NT2/D1 (cell line): ENCODE measurements at regions not wholly inside any gene's neighbourhood (a gene's known extent, or its start where the extent isn't known, plus 50 kb on each side); places are given as distances from the start of the nearest gene placed in this dataset.

Experiments
- DNase-seq: peaks from one replicate; pipeline ENCODE4 v3.0.0-alpha.2; 2011; ENCODE audit warnings: low read depth, low spot score
- H3K27me3 ChIP-seq: 2 replicates; pipeline ENCODE4 v1.6.0; 2011; ENCODE audit warnings: mild to moderate bottlenecking; ENCODE audit not compliant: insufficient read length, insufficient read depth
- H3K36me3 ChIP-seq: 2 replicates; pipeline ENCODE4 v1.6.1; 2011; ENCODE audit warnings: mild to moderate bottlenecking, low read length, mixed read lengths; ENCODE audit not compliant: insufficient read depth, insufficient read length
- H3K4me1 ChIP-seq: 2 replicates; pipeline ENCODE4 v1.5.1; 2011; ENCODE audit not compliant: insufficient read depth, insufficient read length
- H3K4me3 ChIP-seq: 2 replicates; pipeline ENCODE4 v1.5.1; 2011; ENCODE audit warnings: low read depth; ENCODE audit not compliant: insufficient read length
- H3K9ac ChIP-seq: 2 replicates; pipeline ENCODE4 v1.6.0; 2011; ENCODE audit warnings: low read depth; ENCODE audit not compliant: insufficient read length
- H3K9me3 ChIP-seq: 2 replicates; pipeline ENCODE4 v1.5.1; 2011; ENCODE audit warnings: mild to moderate bottlenecking, low read length; ENCODE audit not compliant: insufficient read depth
- SUZ12 ChIP-seq: IDR thresholded peaks from 2 replicates; pipeline ENCODE4 v1.6.1; 2011; ENCODE audit not compliant: insufficient read length, insufficient read depth; ENCODE audit errors: extremely low read depth
- YY1 ChIP-seq: IDR thresholded peaks from 2 replicates; pipeline ENCODE4 v1.6.1; 2011; ENCODE audit not compliant: insufficient read length, insufficient read depth
- ZNF274 ChIP-seq: IDR thresholded peaks from 2 replicates; pipeline ENCODE4 v1.6.1; 2011; ENCODE audit warnings: mild to moderate bottlenecking, low read depth, low read length

- DNase-seq: no peak
- Histone ChIP-seq H3K4me1 (peaks cover 5% of the 10 kb centered on the region), H3K36me3 (no peaks in the 10 kb centered on the region), H3K9me3 (no peaks in the 10 kb centered on the region), H3K27me3 (no peaks in the 10 kb centered on the region), H3K9ac (no peak overlapping the region), H3K4me3 (no peak overlapping the region)
- TF ChIP-seq SUZ12 (no peak), ZNF274 (no peak), YY1 (no peak)
Observed at GRCh38 chr10:3857318-3857717, 72.3 kb upstream of the KLF6 start.

GRCh38 chr10:3856593-3856992 is 71.6 kb upstream of the KLF6 start:
- Histone ChIP-seq H3K4me1 (peaks cover 3% of the 10 kb centered on the region), H3K9ac (no peak overlapping the region), H3K4me3 (no peak overlapping the region), H3K27me3 (no peaks in the 10 kb centered on the region), H3K36me3 (no peaks in the 10 kb centered on the region), H3K9me3 (no peaks in the 10 kb centered on the region)
- DNase-seq: no peak
- TF ChIP-seq ZNF274 (no peak), YY1 (no peak), SUZ12 (no peak)

- no peak overlapping the region for H3K9ac ChIP-seq
- no peaks in the 10 kb centered on the region for H3K27me3 ChIP-seq
- peaks cover 3% of the 10 kb centered on the region for H3K4me1 ChIP-seq
- no peak overlapping the region for H3K4me3 ChIP-seq
- H3K36me3 ChIP-seq: no peaks in the 10 kb centered on the region
- DNase-seq: no peak
- H3K9me3 ChIP-seq: no peaks in the 10 kb centered on the region
- TF ChIP-seq ZNF274 (no peak), SUZ12 (no peak), YY1 (no peak)
Observed at GRCh38 chr10:3853547-3854303, 68.7 kb upstream of the KLF6 start.

- Histone ChIP-seq H3K4me3 (no peak overlapping the region), H3K4me1 (peaks cover 3% of the 10 kb centered on the region), H3K9ac (no peak overlapping the region), H3K9me3 (no peaks in the 10 kb centered on the region), H3K27me3 (no peaks in the 10 kb centered on the region), H3K36me3 (no peaks in the 10 kb centered on the region)
- TF ChIP-seq YY1 (no peak), SUZ12 (no peak), ZNF274 (no peak)
- DNase-seq: no peak
Observed at GRCh38 chr10:3853016-3853415, 68.0 kb upstream of the KLF6 start.

GRCh38 chr10:3852147-3852904 is 67.3 kb upstream of the KLF6 start:
- Histone ChIP-seq H3K4me3 (no peak overlapping the region), H3K9ac (no peak overlapping the region), H3K36me3 (no peaks in the 10 kb centered on the region), H3K4me1 (peaks cover 3% of the 10 kb centered on the region), H3K9me3 (no peaks in the 10 kb centered on the region), H3K27me3 (no peaks in the 10 kb centered on the region)
- DNase-seq: peak; percentile 20
- TF ChIP-seq YY1 (no peak), ZNF274 (no peak), SUZ12 (no peak)

- H3K36me3 ChIP-seq: no peaks in the 10 kb centered on the region
- H3K9me3 ChIP-seq: no peaks in the 10 kb centered on the region
- H3K27me3 ChIP-seq: no peaks in the 10 kb centered on the region
- H3K9ac ChIP-seq: no peak overlapping the region
- no peak overlapping the region for H3K4me3 ChIP-seq
- no peak for DNase-seq
- TF ChIP-seq YY1 (no peak), SUZ12 (no peak), ZNF274 (no peak)
- peaks cover 3% of the 10 kb centered on the region for H3K4me1 ChIP-seq
Observed at GRCh38 chr10:3850999-3851937, 66.3 kb upstream of the KLF6 start.

GRCh38 chr10:3848775-3849635 is 64.0 kb upstream of the KLF6 start:
- TF ChIP-seq SUZ12 (no peak), YY1 (no peak), ZNF274 (no peak)
- Histone ChIP-seq H3K4me3 (no peak overlapping the region), H3K4me1 (peaks cover 3% of the 10 kb centered on the region), H3K9me3 (no peaks in the 10 kb centered on the region), H3K36me3 (no peaks in the 10 kb centered on the region), H3K27me3 (no peaks in the 10 kb centered on the region), H3K9ac (no peak overlapping the region)
- no peak for DNase-seq
